ENCODE measurements at regions not wholly inside any gene's neighbourhood (a gene's known extent, or its start where the extent isn't known, plus 50 kb on each side); places are given as distances from the start of the nearest gene placed in this dataset.

DNA sequence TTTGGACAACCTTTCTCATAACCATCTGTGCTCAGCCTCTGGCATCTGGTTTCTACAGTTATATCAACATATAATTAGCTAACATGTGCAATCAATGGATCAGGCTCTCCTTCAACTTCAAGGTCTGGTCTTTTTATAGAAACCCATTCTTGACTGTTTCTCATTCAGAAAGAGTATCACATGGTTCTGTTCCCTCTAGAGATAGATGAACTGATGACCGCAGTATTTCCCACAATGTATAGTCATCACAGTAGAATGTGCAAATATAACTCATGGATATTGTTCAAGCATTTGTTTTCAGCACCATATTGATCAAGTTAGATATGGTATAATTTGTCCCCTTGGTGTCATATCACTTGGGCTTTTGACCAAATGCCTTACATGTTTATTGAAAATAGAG lies 656.2 kb downstream of the FRK start:
- H3K9me3 Mint-ChIP-seq, result peaks cover 16% of the 10 kb centered on the region
- no peaks in the 10 kb centered on the region for H3K27me3 Mint-ChIP-seq (ENCODE audit: low read depth)
- no peak overlapping the region for H3K27ac Mint-ChIP-seq
- no peaks in the 10 kb centered on the region for H3K36me3 Mint-ChIP-seq (ENCODE audit: low read depth)
- intact Hi-C loops (cut with micrococcal nuclease), result no loop called here
- DNase-seq (ENCODE audit: low spot score), result no peak
- no peak overlapping the region for H3K4me3 Mint-ChIP-seq (ENCODE audit: low read depth)
- H3K4me1 Mint-ChIP-seq (ENCODE audit: low read depth), result no peaks in the 10 kb centered on the region

DNA sequence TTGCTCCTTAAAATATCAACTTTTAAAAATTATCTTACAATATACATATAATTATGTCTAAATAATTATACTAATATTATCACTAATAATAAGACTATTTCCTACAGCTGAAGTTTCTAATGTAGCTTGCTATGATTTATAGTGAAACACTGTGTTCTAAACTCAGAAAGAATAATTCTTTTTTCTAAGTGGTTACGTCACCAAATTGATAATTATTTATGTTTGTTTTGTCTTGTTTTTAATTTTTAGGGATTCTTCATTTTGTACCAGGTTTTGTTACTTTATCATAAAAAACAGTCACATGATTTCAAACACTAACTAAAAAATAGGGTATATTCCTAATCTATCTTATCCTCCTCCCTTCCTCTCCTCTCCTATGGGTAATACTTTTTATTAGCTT lies 662.1 kb downstream of the FRK start:
- no peaks in the 10 kb centered on the region for H3K36me3 Mint-ChIP-seq (ENCODE audit: low read depth)
- H3K9me3 Mint-ChIP-seq, result peaks cover 19% of the 10 kb centered on the region
- H3K27ac Mint-ChIP-seq, result no peak overlapping the region
- H3K27me3 Mint-ChIP-seq (ENCODE audit: low read depth), result no peaks in the 10 kb centered on the region
- DNase-seq (ENCODE audit: low spot score), result no peak
- H3K4me1 Mint-ChIP-seq (ENCODE audit: low read depth), result no peaks in the 10 kb centered on the region
- H3K4me3 Mint-ChIP-seq (ENCODE audit: low read depth), result no peak overlapping the region
- intact Hi-C loops (cut with micrococcal nuclease), result no loop called here

DNA sequence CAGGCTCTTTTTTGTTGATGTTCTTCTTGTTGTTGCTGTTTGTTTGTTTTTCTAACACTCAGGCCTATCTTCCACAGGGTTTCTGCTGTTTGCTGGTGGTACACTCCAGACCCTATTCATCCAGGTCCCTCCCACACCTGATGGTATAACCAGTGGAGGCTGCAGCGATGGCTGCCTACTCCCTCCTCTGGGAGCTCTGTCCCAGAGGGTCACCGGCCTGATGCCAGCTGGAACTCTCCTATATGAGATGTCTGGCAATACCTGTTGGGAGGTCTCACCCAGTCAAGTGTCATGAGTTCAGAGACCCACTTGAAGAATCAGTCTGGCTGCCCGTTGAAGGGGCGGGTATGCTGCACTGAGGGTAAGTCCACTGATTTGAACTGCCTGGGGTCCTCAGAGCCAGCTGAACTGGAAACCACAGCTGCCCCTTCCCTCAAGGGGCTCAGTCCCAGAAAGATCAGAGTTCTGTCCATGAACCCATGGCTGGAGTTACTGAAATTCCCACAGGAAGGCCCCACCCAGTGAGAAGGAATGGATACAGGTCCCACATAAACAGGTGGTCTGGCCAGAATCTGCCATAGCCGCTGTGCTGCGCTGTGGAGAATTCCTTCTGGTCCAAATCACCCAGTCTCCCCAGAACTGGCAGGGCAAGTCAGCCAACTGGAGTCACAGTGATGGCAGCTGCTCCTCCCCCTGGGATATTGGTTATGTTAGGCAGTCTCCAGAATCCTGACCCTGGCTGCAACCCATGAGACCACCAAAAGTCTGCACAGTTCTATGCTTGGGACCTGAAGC lies 664.4 kb downstream of the FRK start:
- no peak for DNase-seq (ENCODE audit: low spot score)
- peaks cover 21% of the 10 kb centered on the region for H3K9me3 Mint-ChIP-seq
- intact Hi-C loops (cut with micrococcal nuclease), result no loop called here

DNA sequence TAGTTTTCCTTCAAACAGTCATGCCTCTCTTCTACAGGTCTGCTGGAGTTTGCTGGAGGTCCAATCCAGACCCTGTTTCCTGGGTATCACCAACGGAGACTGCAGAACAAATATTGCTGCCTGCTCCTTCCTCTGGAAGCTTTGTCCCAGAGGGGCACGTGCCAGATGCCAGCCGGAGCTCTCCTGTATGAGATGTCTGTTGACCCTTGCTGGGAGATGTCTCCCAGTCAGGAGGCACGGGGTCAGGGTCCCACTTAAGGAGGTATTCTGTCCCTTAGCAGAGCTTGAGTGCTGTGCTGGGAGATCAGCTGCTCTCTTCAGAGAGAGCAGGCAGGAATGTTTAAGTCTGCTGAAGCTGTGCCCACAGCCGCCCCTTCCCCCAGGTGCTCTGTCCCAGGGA lies 666.9 kb downstream of the FRK start:
- Mint-ChIP-seq H3K36me3 (ENCODE audit: low read depth) (no peaks in the 10 kb centered on the region), H3K27ac (no peak overlapping the region), H3K27me3 (ENCODE audit: low read depth) (no peaks in the 10 kb centered on the region), H3K4me1 (ENCODE audit: low read depth) (no peaks in the 10 kb centered on the region), H3K4me3 (ENCODE audit: low read depth) (no peak overlapping the region), H3K9me3 (peaks cover 28% of the 10 kb centered on the region)
- intact Hi-C loops (cut with micrococcal nuclease), result no loop called here
- DNase-seq (ENCODE audit: low spot score), result no peak

More for the DNA sequence above, 664.4 kb downstream of the FRK start:
- no peaks in the 10 kb centered on the region for H3K27me3 Mint-ChIP-seq (ENCODE audit: low read depth)
- H3K36me3 Mint-ChIP-seq (ENCODE audit: low read depth), result no peaks in the 10 kb centered on the region
- no peak overlapping the region for H3K27ac Mint-ChIP-seq
- H3K4me3 Mint-ChIP-seq (ENCODE audit: low read depth), result no peak overlapping the region
- H3K4me1 Mint-ChIP-seq (ENCODE audit: low read depth), result no peaks in the 10 kb centered on the region

DNA sequence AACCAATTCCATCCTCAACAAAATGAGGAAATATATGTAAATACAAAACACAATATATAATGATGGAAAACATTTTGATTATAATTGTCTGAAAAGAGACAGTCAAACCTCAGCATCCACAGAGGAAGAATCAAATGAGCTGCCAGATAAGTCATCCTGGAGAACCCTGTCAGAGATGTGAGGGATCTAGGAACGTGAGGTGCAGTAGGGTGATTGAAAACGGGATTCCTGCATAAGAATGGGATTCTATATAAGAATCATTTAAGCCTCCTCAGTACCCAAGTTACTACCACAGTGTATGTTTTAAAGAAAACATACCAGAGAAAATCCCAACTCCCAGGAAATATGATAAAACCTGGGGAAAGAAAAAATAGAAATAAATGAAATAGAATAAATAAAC lies 690.5 kb downstream of the FRK start:
- Mint-ChIP-seq H3K27ac (no peak overlapping the region), H3K36me3 (ENCODE audit: low read depth) (no peaks in the 10 kb centered on the region), H3K9me3 (peaks cover 32% of the 10 kb centered on the region), H3K4me1 (ENCODE audit: low read depth) (no peaks in the 10 kb centered on the region), H3K4me3 (ENCODE audit: low read depth) (no peak overlapping the region), H3K27me3 (ENCODE audit: low read depth) (no peaks in the 10 kb centered on the region)
- intact Hi-C loops (cut with micrococcal nuclease), result no loop called here
- no peak for DNase-seq (ENCODE audit: low spot score)

DNA sequence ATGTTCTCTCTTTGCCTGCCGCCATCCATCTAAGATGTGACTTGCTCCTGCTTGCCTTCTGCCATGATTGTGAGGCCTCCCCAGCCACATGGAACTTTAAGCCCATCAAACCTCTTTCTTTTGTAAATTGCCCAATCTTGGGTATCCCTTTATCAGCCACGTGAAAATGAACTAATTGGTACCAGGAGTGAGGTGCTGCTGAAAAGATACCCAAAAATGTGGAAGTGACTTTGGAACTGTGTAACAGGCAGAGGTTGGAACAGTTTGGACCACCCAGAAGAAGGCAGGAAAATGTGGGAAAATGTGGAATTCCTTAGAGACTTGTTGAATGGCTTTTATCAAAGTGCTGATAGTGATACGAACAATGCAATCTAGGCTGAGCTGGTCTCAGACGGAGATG lies 694.9 kb downstream of the FRK start:
- Mint-ChIP-seq H3K27ac (no peak overlapping the region), H3K27me3 (ENCODE audit: low read depth) (no peaks in the 10 kb centered on the region), H3K4me1 (ENCODE audit: low read depth) (no peaks in the 10 kb centered on the region), H3K9me3 (peaks cover 30% of the 10 kb centered on the region), H3K36me3 (ENCODE audit: low read depth) (no peaks in the 10 kb centered on the region), H3K4me3 (ENCODE audit: low read depth) (no peak overlapping the region)
- DNase-seq (ENCODE audit: low spot score), result no peak
- intact Hi-C loops (cut with micrococcal nuclease), result no loop called here

DNA sequence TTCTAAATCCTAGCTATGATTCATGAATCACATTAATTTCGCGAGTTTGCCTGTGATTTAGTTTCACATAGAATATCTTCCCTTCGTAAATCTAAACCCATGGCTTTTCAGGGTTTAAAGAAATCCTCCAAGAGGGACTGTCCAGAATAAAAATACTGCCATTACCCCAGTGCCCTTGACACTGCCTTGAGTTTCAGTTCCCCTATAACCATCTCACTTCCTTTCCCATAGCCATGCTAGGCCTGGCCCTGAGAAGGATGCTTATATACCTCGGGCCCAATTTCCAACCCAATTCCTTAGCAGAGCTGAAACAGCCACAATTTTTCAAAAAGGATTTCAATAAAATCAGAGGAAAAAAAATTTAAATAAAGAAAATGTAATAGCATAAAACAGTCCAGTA lies 697.3 kb downstream of the FRK start:
- Mint-ChIP-seq H3K27me3 (ENCODE audit: low read depth) (no peaks in the 10 kb centered on the region), H3K4me1 (ENCODE audit: low read depth) (no peaks in the 10 kb centered on the region), H3K4me3 (ENCODE audit: low read depth) (no peak overlapping the region), H3K9me3 (peaks cover 21% of the 10 kb centered on the region), H3K36me3 (ENCODE audit: low read depth) (no peaks in the 10 kb centered on the region), H3K27ac (no peak overlapping the region)
- intact Hi-C loops (cut with micrococcal nuclease), result loop anchor here (5.0 kb wide), 1 partner anchor 411 kb away; no protein-coding TSS in a partner anchor
- no peak for DNase-seq (ENCODE audit: low spot score)

DNA sequence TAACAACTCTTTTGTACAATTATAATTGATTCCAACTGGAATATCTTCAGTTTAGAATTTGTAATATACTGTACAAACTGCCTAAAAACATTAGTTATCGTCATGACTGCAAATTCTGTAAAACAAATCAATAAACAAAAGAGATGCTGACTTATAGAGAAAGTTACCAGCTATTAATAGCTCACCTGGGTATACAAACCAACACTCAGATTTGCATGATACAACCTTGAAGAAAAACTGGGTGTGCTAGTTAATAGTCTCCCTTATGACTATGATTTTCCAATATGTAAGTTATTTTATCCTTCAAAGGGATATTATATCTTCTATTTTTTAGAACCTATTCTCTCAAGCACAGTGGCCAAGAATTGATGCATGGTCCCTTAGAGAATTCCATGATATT lies 698.5 kb downstream of the FRK start:
- Mint-ChIP-seq H3K36me3 (ENCODE audit: low read depth) (no peaks in the 10 kb centered on the region), H3K4me3 (ENCODE audit: low read depth) (no peak overlapping the region), H3K27me3 (ENCODE audit: low read depth) (no peaks in the 10 kb centered on the region), H3K4me1 (ENCODE audit: low read depth) (no peaks in the 10 kb centered on the region), H3K27ac (no peak overlapping the region), H3K9me3 (peaks cover 17% of the 10 kb centered on the region)
- intact Hi-C loops (cut with micrococcal nuclease), result loop anchor here (5.0 kb wide), 1 partner anchor 410 kb away; no protein-coding TSS in a partner anchor
- DNase-seq (ENCODE audit: low spot score), result no peak

DNA sequence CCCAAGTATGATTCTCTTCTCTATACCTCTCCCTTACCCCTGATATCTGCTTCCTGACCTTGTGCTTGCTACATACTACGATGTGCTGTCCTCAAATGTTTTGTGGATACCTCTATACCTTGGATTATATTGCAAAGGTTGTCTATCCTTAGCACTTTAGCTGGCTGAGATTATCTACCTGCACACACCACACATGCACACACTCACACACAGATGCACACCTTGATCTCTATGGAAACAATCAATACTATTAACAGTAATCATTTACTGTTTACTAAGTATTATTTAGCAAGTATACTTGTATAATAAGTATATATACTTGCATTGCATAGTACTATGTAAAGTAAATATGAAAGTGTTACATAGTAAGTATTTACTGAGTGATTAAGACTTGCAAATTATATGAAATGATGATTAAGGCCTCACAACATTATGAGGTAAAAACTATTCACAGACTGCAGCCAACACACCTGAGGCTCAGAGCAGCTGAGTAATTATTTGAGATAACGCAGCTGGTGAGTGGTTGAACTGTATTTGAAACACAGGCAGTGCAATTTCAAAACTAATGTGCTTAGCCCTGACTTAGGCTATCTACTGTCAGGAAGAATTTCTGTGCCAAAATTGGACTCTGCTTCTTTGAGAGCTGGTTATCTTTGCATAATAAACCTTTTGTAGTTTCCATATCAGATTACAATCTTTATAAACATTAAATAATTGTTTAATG lies 699.9 kb downstream of the FRK start:
- Mint-ChIP-seq H3K36me3 (ENCODE audit: low read depth) (no peaks in the 10 kb centered on the region), H3K27me3 (ENCODE audit: low read depth) (no peaks in the 10 kb centered on the region), H3K27ac (no peak overlapping the region), H3K4me3 (ENCODE audit: low read depth) (no peak overlapping the region), H3K4me1 (ENCODE audit: low read depth) (no peaks in the 10 kb centered on the region), H3K9me3 (peaks cover 17% of the 10 kb centered on the region)
- no peak for DNase-seq (ENCODE audit: low spot score)
- intact Hi-C loops (cut with micrococcal nuclease), result loop anchor here (5.0 kb wide), 1 partner anchor 408 kb away; no protein-coding TSS in a partner anchor

DNA sequence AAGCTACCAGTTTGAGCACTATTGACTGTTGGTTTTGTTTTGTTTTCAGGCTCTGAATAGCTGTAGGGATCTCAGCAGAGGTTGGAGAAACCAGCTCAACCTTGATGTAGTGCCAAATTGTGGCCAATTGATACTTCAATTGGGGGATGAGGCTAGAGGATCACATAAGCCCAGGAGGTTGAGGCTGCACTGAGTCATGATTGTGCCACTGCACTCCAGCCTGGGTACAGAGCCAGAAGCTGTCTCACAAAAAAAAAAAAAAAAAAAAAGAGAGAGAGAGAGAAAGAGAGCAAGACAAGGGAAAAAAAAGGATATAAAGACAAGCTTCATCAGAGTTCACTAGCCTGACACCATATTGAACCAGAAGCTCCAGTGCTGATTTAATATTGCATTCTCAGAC lies 702.1 kb downstream of the FRK start:
- H3K4me3 Mint-ChIP-seq (ENCODE audit: low read depth), result no peak overlapping the region
- intact Hi-C loops (cut with micrococcal nuclease), result no loop called here

DNA sequence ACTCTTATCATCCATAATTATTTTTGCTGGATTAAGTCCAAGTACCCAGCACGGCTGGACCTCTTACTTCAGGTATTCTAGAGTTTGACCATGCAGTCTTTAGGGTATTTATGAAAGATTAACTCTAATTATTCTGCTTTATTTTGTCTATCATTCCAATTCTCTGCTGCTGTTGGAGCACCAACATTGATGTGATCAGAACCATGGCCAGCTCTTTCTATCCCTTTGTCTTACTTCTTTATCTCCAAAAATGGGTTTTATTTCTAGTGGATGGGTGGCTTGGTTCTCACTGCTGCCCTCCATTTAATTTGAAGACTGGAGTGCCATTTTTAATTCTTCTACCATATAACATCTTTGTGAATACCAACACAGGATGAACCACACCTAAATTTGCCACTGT lies 704.3 kb downstream of the FRK start:
- H3K4me3 Mint-ChIP-seq (ENCODE audit: low read depth), result no peak overlapping the region
- H3K27me3 Mint-ChIP-seq (ENCODE audit: low read depth), result no peaks in the 10 kb centered on the region
- DNase-seq (ENCODE audit: low spot score), result no peak
- no peaks in the 10 kb centered on the region for H3K36me3 Mint-ChIP-seq (ENCODE audit: low read depth)
- no peak overlapping the region for H3K27ac Mint-ChIP-seq
- H3K4me1 Mint-ChIP-seq (ENCODE audit: low read depth), result no peaks in the 10 kb centered on the region
- H3K9me3 Mint-ChIP-seq, result peaks cover 16% of the 10 kb centered on the region
- intact Hi-C loops (cut with micrococcal nuclease), result no loop called here

More for the DNA sequence above, 702.1 kb downstream of the FRK start:
- Mint-ChIP-seq H3K36me3 (ENCODE audit: low read depth) (no peaks in the 10 kb centered on the region), H3K4me1 (ENCODE audit: low read depth) (no peaks in the 10 kb centered on the region), H3K27me3 (ENCODE audit: low read depth) (no peaks in the 10 kb centered on the region), H3K27ac (no peak overlapping the region), H3K9me3 (peaks cover 16% of the 10 kb centered on the region)
- no peak for DNase-seq (ENCODE audit: low spot score)

DNA sequence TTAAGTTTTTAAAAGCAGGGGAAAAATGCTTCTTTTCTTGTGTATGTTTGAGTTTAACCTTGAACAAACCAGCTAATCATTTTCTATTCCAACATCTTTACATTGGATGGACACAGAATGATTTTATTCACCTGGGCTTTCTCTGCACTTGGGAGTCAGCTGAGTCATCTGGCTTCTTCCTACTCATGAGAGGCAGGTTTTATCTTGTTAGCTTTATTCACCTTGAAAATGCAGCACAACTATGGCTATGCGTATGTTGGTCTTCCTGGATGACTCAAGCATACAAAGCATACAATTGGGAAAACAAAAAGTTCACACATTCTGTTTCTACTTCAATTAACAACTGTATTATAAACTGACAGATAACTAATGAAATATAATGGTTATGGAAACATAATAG lies 737.7 kb downstream of the FRK start:
- no peaks in the 10 kb centered on the region for H3K9me3 Mint-ChIP-seq
- intact Hi-C loops (cut with micrococcal nuclease), result no loop called here
- H3K36me3 Mint-ChIP-seq (ENCODE audit: low read depth), result no peaks in the 10 kb centered on the region
- no peaks in the 10 kb centered on the region for H3K4me1 Mint-ChIP-seq (ENCODE audit: low read depth)
- H3K27ac Mint-ChIP-seq, result no peak overlapping the region
- H3K27me3 Mint-ChIP-seq (ENCODE audit: low read depth), result no peaks in the 10 kb centered on the region
- H3K4me3 Mint-ChIP-seq (ENCODE audit: low read depth), result no peak overlapping the region
- DNase-seq (ENCODE audit: low spot score), result no peak

DNA sequence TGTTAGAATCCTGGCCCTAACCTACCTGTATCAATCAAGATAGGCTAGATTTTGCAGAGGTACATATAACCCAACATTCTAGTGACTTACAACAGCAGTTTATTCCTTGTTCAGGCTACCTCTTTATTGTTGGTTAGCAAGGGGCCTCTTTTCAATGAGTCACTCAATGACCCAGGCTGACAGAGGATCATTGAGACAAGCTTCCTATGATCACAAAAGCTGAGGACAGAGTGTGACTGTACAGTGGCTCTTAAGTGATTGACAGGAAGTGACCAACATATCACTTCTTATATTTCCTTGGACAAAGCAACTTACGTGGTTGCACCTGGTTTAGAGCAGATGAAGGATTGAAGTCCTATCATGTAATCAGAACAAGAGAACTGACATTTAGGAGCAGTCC lies 740.9 kb downstream of the FRK start:
- DNase-seq (ENCODE audit: low spot score), result no peak
- intact Hi-C loops (cut with micrococcal nuclease), result no loop called here
- Mint-ChIP-seq H3K9me3 (no peaks in the 10 kb centered on the region), H3K36me3 (ENCODE audit: low read depth) (no peaks in the 10 kb centered on the region), H3K27ac (no peak overlapping the region), H3K4me1 (ENCODE audit: low read depth) (no peaks in the 10 kb centered on the region), H3K27me3 (ENCODE audit: low read depth) (no peaks in the 10 kb centered on the region), H3K4me3 (ENCODE audit: low read depth) (no peak overlapping the region)

Measured in activated T-helper 2 cell treated with anti-CD3 and anti-CD28 coated beads, Interferon-gamma antibody, Interleukin-2, Interleukin-4, amounts not matched to agents 10 μg/mL and 5 μg/mL and 100 μg/mL, durations not matched to agents 14 hours and 24 hours and 36 hours (primary cell).